ENCODE measurements at regions not wholly inside any gene's neighbourhood (a gene's known extent, or its start where the extent isn't known, plus 50 kb on each side); places are given as distances from the start of the nearest gene placed in this dataset.

- POLR2A ChIA-PET: no interaction called here
- intact Hi-C loops (cut with micrococcal nuclease): no loop called here
These were observed 477.1 kb upstream of the ID2 start for GRCh38 chr2:8204711-8205110.

GRCh38 chr2:8209494-8209893 lies 472.4 kb upstream of the ID2 start:
- no peak overlapping the region for H3K27ac ChIP-seq (ENCODE audit: low read depth, low read length)
- intact Hi-C loops (cut with micrococcal nuclease): no loop called here
- H3K9ac ChIP-seq (ENCODE audit: low read length): no peak overlapping the region
- ChIA-PET POLR2A (no interaction called here), RAD21 (ENCODE audit: low non-redundant PET in 1 of 2, low total read pairs in 2 of 2, uncharacterized antibody in 2 of 2, unreplicated experiment in 2 of 2) (no interaction called here), CTCF (no interaction called here)
- ATAC-seq (no peak), DNase-seq (ENCODE audit: low read depth, low spot score) (no peak)
- H3K4me3 ChIP-seq (replicated peaks in 1 of 2; ENCODE audit: low read depth in 1 of 2, low read length in 2 of 2): no peak overlapping the region
- H4K20me1 ChIP-seq (ENCODE audit: insufficient read depth): no peaks in the 10 kb centered on the region
- H3K9me3 ChIP-seq (ENCODE audit: control insufficient read depth in 1 of 2, insufficient read depth in 1 of 2, low read depth in 1 of 2, low read length in 2 of 2): peaks cover 4 to 6% of the 10 kb centered on the region in 2 experiments; a peak in 2 of 4 replicates
- peaks cover 3 to 8% of the 10 kb centered on the region in 2 experiments; a peak in 2 of 4 replicates for H3K4me1 ChIP-seq (ENCODE audit: control insufficient read depth in 1 of 2, insufficient read depth in 2 of 2, low read length in 2 of 2)
- BruUV-seq (replicated peaks): no TSS peak
- H2AFZ ChIP-seq (ENCODE audit: low read depth, low read length, poor library complexity, severe bottlenecking): no peak overlapping the region
- H3K27me3 ChIP-seq (ENCODE audit: insufficient read depth, low read length): no peaks in the 10 kb centered on the region
- H3K79me2 ChIP-seq (ENCODE audit: insufficient read depth, low read length): no peaks in the 10 kb centered on the region
- H3K4me2 ChIP-seq (ENCODE audit: low read length): no peak overlapping the region
- no peaks in the 10 kb centered on the region for H3K9me2 ChIP-seq (ENCODE audit: insufficient read depth)
- H3K36me3 ChIP-seq (ENCODE audit: control insufficient read depth in 1 of 2, insufficient read depth in 2 of 2, low read length in 2 of 2): no peaks in the 10 kb centered on the region
- TF ChIP-seq ZFX (IDR thresholded peaks at IDR 0.05) (no peak), ZBTB33 (IDR thresholded peaks at IDR 0.05; ENCODE audit: extremely low read depth, insufficient replicate concordance, low read length) (no peak), JUND (IDR thresholded peaks at IDR 0.05) (no peak), RAD21 (IDR thresholded peaks at IDR 0.05; ENCODE audit: low read depth) (no peak), FOSL1 (IDR thresholded peaks at IDR 0.05; ENCODE audit: low read depth) (no peak), MAX (IDR thresholded peaks at IDR 0.05) (no peak), ZNF274 (IDR thresholded peaks at IDR 0.05; ENCODE audit: low read depth, low read length) (no peak), EGR1 (IDR thresholded peaks at IDR 0.05; ENCODE audit: low read depth) (no peak)

More at GRCh38 chr2:8204711-8205110, 477.1 kb upstream of the ID2 start:
- ChIA-PET CTCF (no interaction called here), RAD21 (ENCODE audit: low non-redundant PET in 1 of 2, low total read pairs in 2 of 2, uncharacterized antibody in 2 of 2, unreplicated experiment in 2 of 2) (no interaction called here)
- H3K4me3 ChIP-seq (replicated peaks in 1 of 2; ENCODE audit: low read depth in 1 of 2, low read length in 2 of 2): no peak overlapping the region
- no peaks in the 10 kb centered on the region for H3K36me3 ChIP-seq (ENCODE audit: control insufficient read depth in 1 of 2, insufficient read depth in 2 of 2, low read length in 2 of 2)
- no peak overlapping the region for H3K9ac ChIP-seq (ENCODE audit: low read length)
- H3K9me2 ChIP-seq (ENCODE audit: insufficient read depth): no peaks in the 10 kb centered on the region
- H3K27me3 ChIP-seq (ENCODE audit: insufficient read depth, low read length): no peaks in the 10 kb centered on the region
- no peaks in the 10 kb centered on the region for H4K20me1 ChIP-seq (ENCODE audit: insufficient read depth)
- no peaks in the 10 kb centered on the region for H3K79me2 ChIP-seq (ENCODE audit: insufficient read depth, low read length)
- TF ChIP-seq CTCF (IDR thresholded peaks at IDR 0.05 in 2 of 3, conservative IDR thresholded peaks at IDR 0.05 in 1 of 3; ENCODE audit: borderline replicate concordance in 1 of 3, insufficient read depth in 1 of 3, low read depth in 2 of 3, low read length in 2 of 3): no peak
- no peak for TF ChIP-seq POLR2A (IDR thresholded peaks at IDR 0.05; ENCODE audit: borderline replicate concordance, extremely low read depth, insufficient read depth, insufficient read length)
- no peak for TF ChIP-seq RAD21 (IDR thresholded peaks at IDR 0.05; ENCODE audit: low read depth)
- no peak for TF ChIP-seq EZH2 (IDR thresholded peaks at IDR 0.05)
- no peak for TF ChIP-seq JUND (IDR thresholded peaks at IDR 0.05)
- TF ChIP-seq ELF1 (IDR thresholded peaks at IDR 0.05; ENCODE audit: borderline replicate concordance, low read depth): no peak
- no peak for TF ChIP-seq SRF (IDR thresholded peaks at IDR 0.05; ENCODE audit: low read depth)
- TF ChIP-seq SP1 (IDR thresholded peaks at IDR 0.05; ENCODE audit: low read depth): no peak
- H3K27ac ChIP-seq (ENCODE audit: low read depth, low read length): no peak overlapping the region
- H3K4me2 ChIP-seq (ENCODE audit: low read length): no peak overlapping the region
- ATAC-seq (no peak), DNase-seq (ENCODE audit: low read depth, low spot score) (no peak)
- BruUV-seq (replicated peaks): no TSS peak
- H3K9me3 ChIP-seq (ENCODE audit: control insufficient read depth in 1 of 2, insufficient read depth in 1 of 2, low read depth in 1 of 2, low read length in 2 of 2): peaks cover 4 to 6% of the 10 kb centered on the region in 2 experiments; a peak in 2 of 4 replicates
- no peak overlapping the region for H2AFZ ChIP-seq (ENCODE audit: low read depth, low read length, poor library complexity, severe bottlenecking)
- H3K4me1 ChIP-seq (ENCODE audit: control insufficient read depth in 1 of 2, insufficient read depth in 2 of 2, low read length in 2 of 2): no peaks in the 10 kb centered on the region
